ENCODE measurements at regions not wholly inside any gene's neighbourhood (a gene's known extent, or its start where the extent isn't known, plus 50 kb on each side); places are given as distances from the start of the nearest gene placed in this dataset.

- no peak overlapping the region for H3K4me3 ChIP-seq (replicated peaks; ENCODE audit: insufficient read depth, low read length)
- no peaks in the 10 kb centered on the region for H3K27me3 ChIP-seq (ENCODE audit: insufficient read depth, poor library complexity, severe bottlenecking)
- TF ChIP-seq GABPA (IDR thresholded peaks at IDR 0.05; ENCODE audit: low read depth) (no peak), REST (IDR thresholded peaks at IDR 0.05; ENCODE audit: insufficient replicate concordance, low read depth) (no peak), POLR2AphosphoS5 (IDR thresholded peaks at IDR 0.05; ENCODE audit: low read depth) (no peak), SPI1 (IDR thresholded peaks at IDR 0.05; ENCODE audit: borderline replicate concordance, low read depth) (no peak), CTCF (IDR thresholded peaks at IDR 0.05; ENCODE audit: insufficient read depth, low read length) (no peak)
- H3K27ac ChIP-seq (replicated peaks): no peak overlapping the region
- no peak for DNase-seq (ENCODE audit: low read depth in 1 of 2, low spot score in 1 of 2)
Measured at GRCh38 chr2:180336550-180336949, 329.5 kb upstream of the CWC22 start.

GRCh38 chr2:180334514-180334913 lies 327.4 kb upstream of the CWC22 start:
- H3K27ac ChIP-seq (replicated peaks): no peak overlapping the region
- TF ChIP-seq REST (IDR thresholded peaks at IDR 0.05; ENCODE audit: insufficient replicate concordance, low read depth) (no peak), GABPA (IDR thresholded peaks at IDR 0.05; ENCODE audit: low read depth) (no peak), SPI1 (IDR thresholded peaks at IDR 0.05; ENCODE audit: borderline replicate concordance, low read depth) (peak; percentile 94), CTCF (IDR thresholded peaks at IDR 0.05; ENCODE audit: insufficient read depth, low read length) (no peak), POLR2AphosphoS5 (IDR thresholded peaks at IDR 0.05; ENCODE audit: low read depth) (no peak)

GRCh38 chr2:180328795-180329422 lies 321.8 kb upstream of the CWC22 start:
- DNase-seq (ENCODE audit: low read depth in 1 of 2, low spot score in 1 of 2): no peak
- Histone ChIP-seq H3K4me3 (replicated peaks; ENCODE audit: insufficient read depth, low read length) (no peak overlapping the region), H3K27ac (replicated peaks) (no peak overlapping the region), H3K27me3 (ENCODE audit: insufficient read depth, poor library complexity, severe bottlenecking) (no peaks in the 10 kb centered on the region)
- TF ChIP-seq POLR2AphosphoS5 (IDR thresholded peaks at IDR 0.05; ENCODE audit: low read depth) (no peak), SPI1 (IDR thresholded peaks at IDR 0.05; ENCODE audit: borderline replicate concordance, low read depth) (no peak), REST (IDR thresholded peaks at IDR 0.05; ENCODE audit: insufficient replicate concordance, low read depth) (no peak), GABPA (IDR thresholded peaks at IDR 0.05; ENCODE audit: low read depth) (no peak), CTCF (IDR thresholded peaks at IDR 0.05; ENCODE audit: insufficient read depth, low read length) (no peak)

More at GRCh38 chr2:180334514-180334913, 327.4 kb upstream of the CWC22 start:
- Histone ChIP-seq H3K27me3 (ENCODE audit: insufficient read depth, poor library complexity, severe bottlenecking) (no peaks in the 10 kb centered on the region), H3K4me3 (replicated peaks; ENCODE audit: insufficient read depth, low read length) (no peak overlapping the region)
- DNase-seq (ENCODE audit: low read depth in 1 of 2, low spot score in 1 of 2): no peak
